Kidney tubule cell (primary cell): ENCODE measurements at regions not wholly inside any gene's neighbourhood (a gene's known extent, or its start where the extent isn't known, plus 50 kb on each side); places are given as distances from the start of the nearest gene placed in this dataset.

Experiments used
- DNase-seq: peaks from one replicate; pipeline ENCODE4 v3.0.0-alpha.2; 2018; ENCODE audit warnings: low spot score

DNA sequence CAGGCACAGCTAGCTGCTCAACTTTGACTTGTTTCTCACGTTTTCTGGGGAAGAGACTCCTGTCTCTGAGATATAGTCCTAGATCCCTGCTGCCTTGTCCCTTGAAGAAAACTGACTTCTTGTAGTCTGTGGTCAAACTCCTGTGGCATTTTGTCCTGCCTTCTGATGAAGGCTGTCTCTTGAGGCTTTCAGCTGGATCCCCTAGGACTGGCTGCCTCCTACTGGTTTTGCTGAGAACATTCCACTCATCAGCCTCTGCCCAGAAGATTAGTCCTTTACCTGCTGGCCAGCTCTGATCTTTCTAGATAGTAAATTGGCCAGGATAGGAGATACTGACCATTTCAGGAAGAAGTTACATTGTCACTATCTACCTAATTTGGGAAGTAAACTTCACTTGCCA is 71.9 kb upstream of the CNR1 start:
- peak; percentile 45 for DNase-seq

DNA sequence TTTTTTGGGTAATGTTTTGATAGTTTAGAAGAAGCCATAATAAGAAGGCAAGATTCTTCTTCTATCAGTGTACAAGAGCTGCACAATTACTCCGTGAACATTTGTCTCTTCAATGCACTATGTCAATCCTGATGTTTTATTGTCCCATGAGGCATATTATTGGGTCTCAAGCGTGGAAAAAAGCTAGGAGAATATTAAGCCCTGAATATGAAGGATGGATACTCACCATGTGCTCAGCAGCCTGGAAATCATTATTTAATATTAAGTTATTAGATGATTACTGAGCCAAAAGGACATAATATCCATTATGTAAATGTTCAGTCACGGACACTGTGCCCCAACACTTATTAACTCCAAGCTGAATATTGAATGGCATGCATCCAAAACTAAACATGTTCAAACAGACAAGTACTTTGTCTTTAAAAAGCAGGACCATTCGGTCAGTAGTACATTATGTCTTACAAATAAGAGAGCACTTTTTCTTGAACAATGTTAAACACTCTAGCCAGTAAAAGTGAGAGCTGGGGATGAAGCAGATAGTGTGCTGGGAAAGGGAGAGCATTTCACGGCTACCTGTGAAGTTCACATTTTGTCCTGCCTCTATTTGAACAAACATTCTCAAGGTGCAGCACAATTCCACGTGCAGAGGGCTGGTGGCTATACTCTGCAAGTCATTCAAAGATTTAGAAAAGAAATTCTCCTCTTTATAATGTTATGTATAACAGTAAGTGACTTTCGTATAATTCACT is 70.6 kb upstream of the CNR1 start:
- no peak for DNase-seq

DNA sequence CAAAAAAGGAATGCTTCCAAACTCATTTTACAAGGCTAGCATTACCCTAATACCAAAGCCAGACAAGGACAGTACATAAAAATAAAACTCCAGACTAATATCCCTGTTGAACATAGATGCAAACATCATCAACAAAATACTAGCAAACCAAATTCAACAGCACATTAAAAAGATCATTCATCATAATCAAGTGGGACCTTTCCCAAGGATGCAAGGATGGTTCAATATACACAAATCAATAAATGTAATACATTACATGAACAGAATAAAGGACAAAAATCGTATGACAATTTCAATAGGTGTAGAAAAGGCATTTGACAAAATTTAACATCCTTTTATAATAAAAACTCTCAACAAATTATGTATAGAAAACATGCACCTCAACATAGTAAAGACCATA is 66.6 kb upstream of the CNR1 start:
- no peak for DNase-seq

DNA sequence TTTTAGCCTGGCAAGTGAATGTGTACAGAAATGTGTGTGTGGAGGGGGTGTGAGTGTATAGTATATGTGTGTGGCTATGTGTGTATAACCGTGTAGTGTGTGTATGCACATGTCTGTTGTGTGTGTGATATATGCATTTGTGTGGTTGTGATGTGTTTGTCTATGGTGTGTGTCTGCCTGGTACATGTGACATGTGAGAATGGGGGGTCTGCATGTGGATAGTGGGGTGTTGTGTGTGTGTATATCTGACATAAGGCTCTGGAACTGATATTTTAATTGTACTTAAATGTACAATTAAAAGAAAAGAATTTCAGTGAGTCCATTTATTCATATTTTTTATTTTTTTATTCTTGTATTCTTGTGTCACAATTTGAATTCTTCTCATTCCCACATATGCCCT is 57.2 kb upstream of the CNR1 start:
- DNase-seq: no peak

DNA sequence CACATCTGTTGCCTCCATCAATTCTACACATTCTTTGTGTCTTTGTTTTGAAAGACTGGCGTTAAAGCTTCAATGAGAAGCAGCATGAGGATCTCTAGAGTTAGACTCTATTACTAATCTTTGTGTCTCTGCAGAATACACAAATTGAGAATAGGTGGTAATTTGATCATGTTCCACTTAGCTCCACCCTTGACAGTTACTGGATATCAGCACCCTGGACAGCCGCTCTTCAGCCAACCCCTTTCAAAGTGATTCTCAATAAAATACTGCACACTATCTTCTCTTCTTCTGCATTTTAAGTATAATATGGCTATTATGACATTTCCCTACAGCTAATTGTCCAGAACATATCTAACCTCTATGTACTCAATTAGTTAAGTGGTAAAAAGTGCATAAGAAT is 54.3 kb upstream of the CNR1 start:
- peak; percentile 3 for DNase-seq

DNA sequence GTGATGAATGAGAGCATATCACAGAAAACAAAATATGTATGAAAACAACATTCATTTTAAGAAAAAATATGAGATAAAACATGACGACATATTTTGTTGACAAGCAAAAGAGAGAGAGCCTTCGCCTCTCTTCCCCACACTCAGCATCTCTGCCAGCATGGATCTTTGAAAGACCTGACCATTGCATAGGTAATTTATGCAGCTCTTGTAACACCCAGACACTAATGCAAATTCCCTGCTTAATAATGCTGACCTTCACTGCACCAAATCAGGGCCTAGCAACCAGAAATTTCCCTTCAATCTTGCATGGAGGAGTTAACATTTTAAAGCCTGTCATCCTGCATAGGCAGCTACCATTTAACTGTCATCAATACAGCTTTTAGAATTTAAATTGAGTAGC is 50.0 kb upstream of the CNR1 start:
- DNase-seq: no peak
